ENCODE measurements at regions not wholly inside any gene's neighbourhood (a gene's known extent, or its start where the extent isn't known, plus 50 kb on each side); places are given as distances from the start of the nearest gene placed in this dataset.

- H4K20me1 ChIP-seq (ENCODE audit: control insufficient read depth, extremely low read depth, insufficient read depth, low read length) = no peaks in the 10 kb centered on the region
- peaks cover 5% of the 10 kb centered on the region for H3K9me3 ChIP-seq (ENCODE audit: control insufficient read depth, low read depth, low read length)
- TF ChIP-seq CTCF (optimal IDR thresholded peaks at IDR 0.05 in 1 of 3, IDR thresholded peaks at IDR 0.05 in 1 of 3, conservative IDR thresholded peaks at IDR 0.05 in 1 of 3; ENCODE audit: extremely low read depth in 1 of 3, insufficient read depth in 2 of 3, low read length in 3 of 3) (no peak), EZH2 (IDR thresholded peaks at IDR 0.05; ENCODE audit: low read length) (no peak)
- no peaks in the 10 kb centered on the region for H3K4me1 ChIP-seq (ENCODE audit: control insufficient read depth, extremely low read depth, insufficient read depth, low read length)
- dilution Hi-C loops (cut with MboI; ENCODE audit: extremely low pct_ligation_motif_present, low sequenced_read_pairs) = no loop called here
- H3K79me2 ChIP-seq (ENCODE audit: control insufficient read depth, insufficient read depth, low read length) = no peaks in the 10 kb centered on the region
- no peak overlapping the region for H3K9ac ChIP-seq (ENCODE audit: control insufficient read depth, extremely low read depth, insufficient read depth, low read length)
- no peak overlapping the region for H2AFZ ChIP-seq (ENCODE audit: control insufficient read depth, low read length)
- no peak overlapping the region for H3K4me3 ChIP-seq (ENCODE audit: control insufficient read depth in 2 of 3, extremely low read depth in 1 of 3, insufficient read depth in 2 of 3, low read depth in 1 of 3, low read length in 3 of 3)
- FAIRE-seq (no peak), DNase-seq (ENCODE audit: low read depth, low spot score) (no peak)
- H3K4me2 ChIP-seq (ENCODE audit: control insufficient read depth, extremely low read depth, insufficient read depth, low read depth, low read length) = no peak overlapping the region
- H3K27ac ChIP-seq (ENCODE audit: control insufficient read depth, insufficient read depth, low read length) = no peak overlapping the region
- no peaks in the 10 kb centered on the region for H3K27me3 ChIP-seq (ENCODE audit: control insufficient read depth, extremely low read depth, insufficient read depth, low read length)
- no peaks in the 10 kb centered on the region for H3K9me1 ChIP-seq (ENCODE audit: control insufficient read depth, extremely low read depth, insufficient read depth, low read length)
- H3K36me3 ChIP-seq (ENCODE audit: control insufficient read depth in 2 of 2, extremely low read depth in 1 of 2, insufficient read depth in 2 of 2, low read length in 2 of 2) = no peaks in the 10 kb centered on the region
These were observed 488.6 kb downstream of the TLR4 start for GRCh38 chr9:118192807-118193206.

DNA sequence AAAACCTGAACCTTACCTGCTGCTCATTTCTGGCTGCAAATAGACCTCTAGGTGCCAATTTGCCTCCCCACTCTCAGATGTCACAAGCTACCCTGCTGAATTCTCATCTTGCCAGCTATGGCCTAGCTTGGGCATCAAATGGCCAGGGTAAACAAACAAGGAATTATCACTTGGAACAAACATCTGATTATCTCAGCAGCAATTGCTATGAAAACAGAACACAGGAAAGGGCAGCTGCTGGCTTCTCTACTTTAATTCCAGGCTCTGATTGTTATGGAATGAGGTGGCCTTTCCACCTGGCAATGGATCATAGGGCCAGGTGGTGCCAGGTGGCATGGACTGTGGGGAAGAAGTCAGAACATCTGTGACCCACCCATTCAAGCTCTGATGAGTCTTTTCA, 505.1 kb downstream of the TLR4 start:
- Histone ChIP-seq H3K79me2 (ENCODE audit: control insufficient read depth, insufficient read depth, low read length) (no peaks in the 10 kb centered on the region), H3K9ac (ENCODE audit: control insufficient read depth, extremely low read depth, insufficient read depth, low read length) (no peak overlapping the region), H3K9me1 (ENCODE audit: control insufficient read depth, extremely low read depth, insufficient read depth, low read length) (no peaks in the 10 kb centered on the region), H3K9me3 (ENCODE audit: control insufficient read depth, low read depth, low read length) (no peaks in the 10 kb centered on the region), H2AFZ (ENCODE audit: control insufficient read depth, low read length) (no peak overlapping the region), H3K4me2 (ENCODE audit: control insufficient read depth, extremely low read depth, insufficient read depth, low read depth, low read length) (no peak overlapping the region), H3K36me3 (ENCODE audit: control insufficient read depth in 2 of 2, extremely low read depth in 1 of 2, insufficient read depth in 2 of 2, low read length in 2 of 2) (no peaks in the 10 kb centered on the region), H4K20me1 (ENCODE audit: control insufficient read depth, extremely low read depth, insufficient read depth, low read length) (no peaks in the 10 kb centered on the region), H3K4me3 (ENCODE audit: control insufficient read depth in 2 of 3, extremely low read depth in 1 of 3, insufficient read depth in 2 of 3, low read depth in 1 of 3, low read length in 3 of 3) (no peak overlapping the region), H3K4me1 (ENCODE audit: control insufficient read depth, extremely low read depth, insufficient read depth, low read length) (no peaks in the 10 kb centered on the region), H3K27ac (ENCODE audit: control insufficient read depth, insufficient read depth, low read length) (no peak overlapping the region), H3K27me3 (ENCODE audit: control insufficient read depth, extremely low read depth, insufficient read depth, low read length) (no peaks in the 10 kb centered on the region)
- dilution Hi-C loops (cut with MboI; ENCODE audit: extremely low pct_ligation_motif_present, low sequenced_read_pairs) = no loop called here
- TF ChIP-seq EZH2 (IDR thresholded peaks at IDR 0.05; ENCODE audit: low read length) = no peak
- TF ChIP-seq CTCF (optimal IDR thresholded peaks at IDR 0.05 in 1 of 3, IDR thresholded peaks at IDR 0.05 in 1 of 3, conservative IDR thresholded peaks at IDR 0.05 in 1 of 3; ENCODE audit: extremely low read depth in 1 of 3, insufficient read depth in 2 of 3, low read length in 3 of 3) = no peak
- DNase-seq (ENCODE audit: low read depth, low spot score) = no peak
- FAIRE-seq = no peak
